ENCODE measurements at regions not wholly inside any gene's neighbourhood (a gene's known extent, or its start where the extent isn't known, plus 50 kb on each side); places are given as distances from the start of the nearest gene placed in this dataset.
A peak's percentile ranks its signal among the peaks of the same experiment; 100 is the strongest.
"Not testable (repeated sequence)": the region's sequence is repeated elsewhere in the genome, so short reads cannot be mapped to it uniquely, and the experiment has no call there.

DNA sequence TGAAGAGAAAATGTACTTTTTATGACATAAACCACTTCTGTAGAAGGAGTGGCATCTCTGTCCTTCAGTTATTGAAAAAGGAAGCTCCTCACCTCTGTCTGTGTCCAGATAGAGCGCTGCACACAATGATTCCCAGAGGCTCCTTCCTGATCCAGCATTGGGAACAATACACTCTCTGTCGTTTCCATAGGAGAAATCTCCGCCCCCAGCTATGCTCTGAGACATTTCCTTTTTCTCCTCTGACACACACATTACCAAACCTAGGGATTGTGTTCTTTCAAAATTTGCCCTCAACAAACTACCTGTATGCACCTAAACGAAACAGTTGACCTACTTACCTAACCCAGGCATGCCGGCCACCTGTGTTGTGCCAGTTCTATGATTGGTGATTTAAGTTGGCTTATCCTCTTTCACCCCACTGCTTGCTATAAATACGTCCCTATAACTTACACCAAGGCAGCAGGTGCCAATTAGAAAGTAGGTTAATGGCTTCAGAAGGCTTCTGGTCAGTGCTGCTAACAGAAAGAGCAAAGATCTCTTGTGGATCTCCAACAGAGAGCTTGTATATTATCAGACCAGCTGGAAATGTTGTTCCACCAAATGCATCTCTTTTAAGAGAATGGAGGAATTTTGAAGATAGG lies 140.1 kb upstream of the JCAD start:
- no peak for DNase-seq (ENCODE audit: low read depth in 2 of 3, low spot score in 2 of 3)

DNA sequence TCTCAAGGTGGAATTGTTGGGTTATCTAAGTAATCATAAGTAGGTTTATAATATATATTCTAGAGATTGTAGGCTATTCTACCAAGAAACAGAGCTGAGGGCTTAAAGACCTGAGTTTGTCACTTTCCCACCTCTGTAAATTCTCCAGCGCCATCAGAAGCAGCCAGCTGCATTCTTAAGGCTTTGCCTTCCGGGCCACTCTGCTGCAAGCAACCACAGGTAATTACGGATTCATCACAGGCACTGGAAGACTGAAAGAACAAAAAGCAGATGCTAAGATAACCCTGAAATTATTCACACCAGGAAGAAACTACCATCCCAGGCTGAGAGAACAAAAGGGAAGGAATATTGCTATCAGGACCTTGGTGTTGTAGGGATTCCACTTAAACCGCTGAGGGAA lies 137.8 kb upstream of the JCAD start:
- DNase-seq (ENCODE audit: low read depth in 2 of 3, low spot score in 2 of 3) = no peak

DNA sequence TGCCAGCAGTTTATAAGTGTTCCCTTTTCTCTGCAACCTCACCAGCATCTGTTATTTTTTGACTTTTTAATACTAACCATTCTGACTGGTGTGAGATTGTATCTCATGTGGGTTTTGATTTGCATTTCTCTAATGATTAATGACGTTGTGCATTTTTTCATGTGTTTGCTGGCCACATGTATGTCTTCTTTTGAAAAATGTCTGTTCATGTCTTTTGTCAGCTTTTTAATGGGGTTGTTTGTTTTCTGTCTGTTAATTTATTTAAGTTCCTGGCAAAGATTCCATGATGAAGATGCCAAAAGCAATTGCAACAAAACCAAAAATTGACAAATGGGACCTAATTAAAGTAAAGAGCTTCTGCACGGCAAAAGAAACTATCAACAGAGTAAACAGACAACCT lies 137.2 kb upstream of the JCAD start:
- not testable (repeated sequence) for DNase-seq (ENCODE audit: low read depth in 2 of 3, low spot score in 2 of 3)

DNA sequence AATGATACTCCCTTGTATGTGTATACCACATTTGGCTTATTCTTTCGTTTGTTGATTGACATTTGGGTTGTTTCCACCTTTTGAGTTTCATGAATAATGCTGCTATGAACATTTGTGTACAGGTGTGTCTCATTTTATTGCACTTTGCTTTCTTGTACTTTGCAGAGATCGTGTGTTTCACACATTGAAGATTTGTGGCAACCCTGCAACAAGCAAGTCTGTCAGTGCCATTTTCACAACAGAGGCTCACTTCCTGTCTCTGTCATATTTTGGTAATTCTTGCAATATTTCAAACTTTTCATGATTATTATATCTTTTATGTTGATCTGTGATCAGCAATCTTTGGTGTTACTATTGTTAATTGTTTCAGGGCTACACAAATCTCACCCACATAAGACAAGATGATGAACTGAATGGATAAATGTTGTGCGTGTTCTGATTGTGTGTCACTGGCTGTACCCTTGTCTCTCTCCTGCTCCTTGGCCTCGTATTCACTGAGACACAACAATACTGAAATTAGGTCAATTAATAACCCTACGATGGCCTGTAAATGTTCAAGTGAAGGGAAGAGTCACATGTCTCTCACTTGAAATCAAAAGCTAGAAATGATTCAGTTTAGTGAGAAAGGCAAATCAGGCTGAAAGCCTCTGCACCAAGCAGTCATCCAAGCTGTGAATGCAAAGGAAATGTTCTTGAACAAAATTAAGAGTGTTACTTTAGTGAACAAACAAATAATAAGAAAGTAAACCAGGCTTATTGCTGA lies 133.6 kb upstream of the JCAD start:
- DNase-seq (ENCODE audit: low read depth in 2 of 3, low spot score in 2 of 3) = no peak

DNA sequence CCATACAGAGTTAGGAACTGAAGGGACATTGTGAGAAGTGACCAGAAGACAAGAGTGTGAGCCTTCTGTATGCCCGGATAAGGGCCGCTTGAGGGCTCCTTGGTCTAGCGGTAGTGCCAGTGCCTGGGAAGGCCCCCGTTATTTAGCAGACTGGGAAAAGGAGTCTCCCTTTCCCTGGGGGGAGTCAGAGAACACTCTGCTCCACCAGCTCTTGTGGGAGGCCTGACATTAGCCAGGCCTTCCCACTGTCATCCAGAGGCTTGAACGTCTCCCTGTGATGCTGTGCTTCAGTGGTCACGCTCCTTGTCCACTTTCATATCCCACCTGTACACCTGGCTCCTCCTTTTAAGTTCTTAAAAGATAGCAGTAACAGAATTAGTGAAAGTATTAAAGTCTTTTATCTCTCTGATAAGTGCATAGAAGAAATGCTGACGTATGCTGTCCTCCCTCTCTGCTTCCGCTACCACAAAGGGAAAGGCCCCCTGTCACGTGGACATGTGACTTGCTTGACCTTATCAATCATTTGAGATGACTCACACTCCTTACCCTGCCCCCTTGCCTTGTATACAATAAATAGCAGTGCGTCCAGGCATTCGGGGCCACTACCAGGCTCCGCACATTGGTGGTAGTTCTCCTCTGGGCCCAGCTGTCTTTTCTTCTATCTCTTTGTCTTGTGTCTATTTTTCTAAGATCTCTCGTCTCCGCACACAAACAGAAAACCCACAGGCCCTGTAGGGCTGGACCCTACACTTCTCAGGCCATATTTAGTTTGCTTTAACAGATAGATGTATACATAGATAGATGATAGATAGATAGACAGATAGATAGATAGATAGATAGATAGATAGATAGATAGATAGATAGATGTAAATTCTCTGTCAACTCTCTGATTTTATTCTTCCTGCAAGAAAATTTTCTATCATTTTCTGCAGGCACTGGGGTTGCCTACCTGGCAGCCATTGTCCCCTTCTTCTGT lies 131.5 kb upstream of the JCAD start:
- DNase-seq (ENCODE audit: low read depth in 2 of 3, low spot score in 2 of 3) = peak in 2 of 3 donors; percentile 18 to 26

DNA sequence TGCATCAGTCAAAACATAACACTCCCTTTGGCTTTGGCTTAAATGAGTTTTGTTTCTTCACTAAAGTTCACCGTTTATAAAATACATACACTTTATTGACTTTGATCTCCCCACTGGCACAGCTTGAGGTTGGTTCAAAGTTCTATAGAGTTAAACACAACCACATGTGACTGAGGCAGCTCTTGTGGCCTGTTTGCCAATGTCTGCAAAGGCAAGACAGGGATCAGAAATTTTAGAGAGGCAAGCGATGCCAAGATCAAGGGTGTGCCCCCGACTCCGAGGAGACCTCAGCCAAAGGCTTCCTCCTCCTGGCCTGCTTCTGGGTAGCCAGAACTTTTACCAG lies 129.8 kb upstream of the JCAD start:
- DNase-seq (ENCODE audit: low read depth in 2 of 3, low spot score in 2 of 3) = no peak

DNA sequence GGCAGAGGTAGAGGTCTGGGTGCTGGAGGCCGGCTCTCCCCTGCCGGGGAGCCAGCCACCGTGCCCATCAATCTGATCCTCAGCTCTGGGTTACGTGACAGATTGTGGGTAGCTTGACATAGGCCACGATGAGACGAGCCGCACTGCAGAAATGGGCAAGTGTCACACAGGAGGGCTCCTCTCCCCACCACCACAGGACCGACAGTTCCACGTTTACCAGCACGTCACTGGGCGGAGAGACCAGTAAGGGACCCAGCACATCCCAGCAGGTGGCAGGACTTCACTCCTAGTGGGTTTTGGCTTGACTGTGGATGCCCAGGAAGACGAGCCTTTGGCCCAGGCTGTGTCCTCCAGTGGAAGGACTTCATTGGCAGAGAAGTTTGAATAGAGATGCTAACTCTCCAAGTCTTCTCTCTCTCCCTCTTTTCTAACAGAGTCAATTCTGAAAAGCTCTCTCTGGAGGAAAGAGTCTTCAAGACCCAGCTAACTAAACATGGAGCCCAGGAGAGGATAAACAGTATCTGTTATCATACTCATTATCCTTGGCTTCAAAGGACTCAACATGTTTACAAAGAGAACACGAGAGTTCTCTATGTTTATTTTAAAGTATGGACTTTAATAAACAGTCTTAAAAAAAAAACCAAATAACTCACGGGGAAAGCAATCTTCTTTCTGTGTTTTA lies 129.3 kb upstream of the JCAD start:
- DNase-seq (ENCODE audit: low read depth in 2 of 3, low spot score in 2 of 3) = no peak

DNA sequence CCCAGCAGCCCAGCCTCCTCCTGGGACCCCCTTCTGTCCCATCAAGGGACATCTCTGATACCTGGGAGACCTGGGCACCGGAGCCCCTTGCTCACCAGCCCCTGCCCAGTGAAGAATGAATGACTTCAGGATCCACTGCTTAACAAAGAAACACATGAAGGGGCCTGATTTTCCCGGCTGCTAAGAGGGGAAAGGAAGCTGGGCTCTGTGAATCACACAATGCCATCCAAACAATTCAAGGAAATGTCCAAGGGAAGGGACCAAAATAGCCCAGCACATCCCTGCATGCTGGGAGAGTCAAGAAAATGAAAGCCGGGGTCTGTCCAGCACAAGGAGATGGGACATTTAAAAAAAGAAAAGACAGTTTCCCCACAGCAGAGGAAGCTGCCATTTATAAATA lies 128.7 kb upstream of the JCAD start:
- no peak for DNase-seq (ENCODE audit: low read depth in 2 of 3, low spot score in 2 of 3)

DNA sequence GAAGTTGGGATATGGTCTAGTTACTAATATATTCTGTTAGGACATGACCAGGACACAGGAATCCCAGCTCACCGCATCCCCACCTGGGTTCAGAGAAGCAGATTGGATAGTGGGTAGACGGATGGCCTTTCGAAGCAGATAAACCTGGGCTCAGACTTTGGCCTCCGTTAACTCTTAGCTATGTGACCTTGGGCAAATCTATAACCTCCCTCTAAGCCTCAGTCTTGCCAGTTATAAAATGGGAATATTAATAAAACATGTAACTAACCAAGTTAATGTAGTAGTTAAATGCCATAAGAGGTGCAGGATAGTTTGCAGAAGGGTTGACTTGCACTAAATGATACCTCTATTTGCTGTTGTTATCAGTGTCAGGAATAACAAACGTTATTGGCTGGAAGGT lies 127.6 kb upstream of the JCAD start:
- DNase-seq (ENCODE audit: low read depth in 2 of 3, low spot score in 2 of 3) = no peak

DNA sequence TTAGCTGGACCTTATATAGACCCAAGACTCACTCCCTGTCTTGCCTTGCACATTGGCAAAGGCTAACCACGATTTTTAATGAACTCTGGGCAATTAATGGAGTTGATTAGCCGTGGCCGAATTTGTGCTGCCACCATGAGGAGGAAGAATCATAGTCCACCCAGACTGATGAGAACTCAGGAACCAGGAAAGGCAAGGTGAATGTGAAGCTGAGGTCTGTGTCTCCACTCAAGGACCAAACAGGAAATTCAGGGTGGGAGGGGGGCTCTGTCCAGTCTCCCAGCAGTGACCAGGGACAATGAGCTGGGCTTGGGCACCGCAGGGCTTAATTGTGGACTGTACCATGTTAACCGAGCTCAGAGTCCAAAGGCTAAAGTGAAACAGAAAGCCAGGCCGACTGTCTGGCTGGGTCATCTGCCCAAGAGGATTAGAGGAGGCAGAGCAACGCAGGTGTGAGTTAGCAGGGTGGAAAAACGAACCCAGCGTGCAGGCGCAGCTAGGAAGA lies 127.0 kb upstream of the JCAD start:
- DNase-seq (ENCODE audit: low read depth in 2 of 3, low spot score in 2 of 3) = peak in 1 of 3 donors; percentile 22

DNA sequence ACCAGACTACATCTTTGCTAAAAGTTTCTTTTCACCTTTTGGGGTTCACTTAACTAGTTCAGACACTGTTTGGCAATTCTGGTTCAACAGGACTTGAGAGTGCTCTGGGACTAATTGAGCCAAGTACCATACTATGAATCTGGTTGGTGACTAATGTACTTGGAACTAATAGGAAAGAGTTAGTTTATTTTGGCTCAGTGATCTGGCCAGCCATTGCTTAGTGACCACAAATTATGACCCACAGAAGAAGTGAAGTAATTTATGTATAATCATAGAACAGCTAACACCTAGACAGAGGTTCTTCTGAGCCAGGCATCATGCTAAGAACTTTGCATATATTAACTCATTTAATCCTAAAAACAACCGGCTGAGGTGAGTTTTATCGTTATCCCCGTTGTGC lies 126.5 kb upstream of the JCAD start:
- DNase-seq (ENCODE audit: low read depth in 2 of 3, low spot score in 2 of 3) = no peak

DNA sequence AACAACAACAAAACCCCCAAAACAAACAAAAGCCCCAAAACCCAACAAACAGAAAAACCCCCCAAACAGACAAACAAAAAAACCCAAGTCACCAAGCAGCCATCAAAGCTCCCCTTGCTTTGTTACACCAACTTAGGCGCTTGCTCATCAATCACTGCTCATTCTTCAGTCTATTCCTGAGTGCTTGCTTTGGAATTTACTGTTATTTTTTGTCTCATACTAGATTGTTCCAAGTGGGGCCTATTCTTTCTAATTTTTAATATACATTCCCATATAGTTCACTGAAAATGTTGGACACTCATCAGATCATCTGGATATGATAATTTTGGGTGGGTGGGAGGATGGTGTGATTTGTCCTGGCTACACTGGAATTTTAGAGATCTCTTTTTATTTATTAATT lies 126.0 kb upstream of the JCAD start:
- no peak for DNase-seq (ENCODE audit: low read depth in 2 of 3, low spot score in 2 of 3)

DNA sequence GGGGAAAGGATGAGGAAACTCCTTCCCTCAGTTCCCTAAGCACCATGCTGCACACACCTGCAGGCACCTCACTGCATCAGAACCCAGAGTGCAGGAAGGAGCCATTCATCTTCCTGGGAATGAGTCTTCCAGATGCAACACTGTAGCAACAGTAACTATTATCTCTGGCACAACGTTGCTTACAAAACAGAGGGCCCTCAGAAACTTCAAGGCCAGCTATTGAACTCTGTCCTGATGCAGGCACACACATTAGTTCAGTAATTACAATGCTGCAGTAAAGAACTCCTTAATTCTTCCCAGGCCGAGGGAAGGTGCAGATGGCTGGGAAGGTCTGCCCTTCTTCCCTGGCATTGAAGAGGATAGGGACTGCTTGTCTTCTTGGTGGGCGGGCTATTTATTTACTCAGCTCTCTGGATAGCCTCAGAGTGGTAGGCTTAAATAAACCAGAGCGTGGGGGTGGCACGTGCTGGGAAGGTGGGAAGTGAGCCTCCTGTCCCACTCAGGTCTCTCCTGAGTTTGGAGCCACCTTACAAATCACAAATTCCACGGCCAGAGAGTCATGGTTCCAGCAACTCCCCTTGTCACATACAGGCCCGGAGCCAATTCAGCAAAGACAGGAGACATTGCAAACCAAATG lies 125.1 kb upstream of the JCAD start:
- DNase-seq (ENCODE audit: low read depth in 2 of 3, low spot score in 2 of 3) = no peak

DNA sequence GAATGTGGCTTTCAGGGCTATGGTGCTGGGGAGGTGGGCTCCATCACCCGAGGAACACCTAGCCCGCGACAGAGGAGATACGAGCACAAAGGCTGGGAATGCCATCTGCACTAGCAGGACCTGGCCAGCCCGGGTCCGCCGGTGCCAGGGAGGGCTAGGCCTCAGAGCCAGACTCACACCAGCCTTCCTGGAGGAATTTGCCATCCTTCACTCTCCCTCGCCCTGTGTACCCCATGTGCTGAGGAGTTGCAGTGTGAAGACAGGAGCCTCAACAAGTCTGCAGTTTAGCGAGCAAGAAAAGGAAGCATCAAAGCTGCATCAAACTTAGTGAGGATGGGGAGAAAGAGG lies 123.6 kb upstream of the JCAD start:
- DNase-seq (ENCODE audit: low read depth in 2 of 3, low spot score in 2 of 3) = no peak

DNA sequence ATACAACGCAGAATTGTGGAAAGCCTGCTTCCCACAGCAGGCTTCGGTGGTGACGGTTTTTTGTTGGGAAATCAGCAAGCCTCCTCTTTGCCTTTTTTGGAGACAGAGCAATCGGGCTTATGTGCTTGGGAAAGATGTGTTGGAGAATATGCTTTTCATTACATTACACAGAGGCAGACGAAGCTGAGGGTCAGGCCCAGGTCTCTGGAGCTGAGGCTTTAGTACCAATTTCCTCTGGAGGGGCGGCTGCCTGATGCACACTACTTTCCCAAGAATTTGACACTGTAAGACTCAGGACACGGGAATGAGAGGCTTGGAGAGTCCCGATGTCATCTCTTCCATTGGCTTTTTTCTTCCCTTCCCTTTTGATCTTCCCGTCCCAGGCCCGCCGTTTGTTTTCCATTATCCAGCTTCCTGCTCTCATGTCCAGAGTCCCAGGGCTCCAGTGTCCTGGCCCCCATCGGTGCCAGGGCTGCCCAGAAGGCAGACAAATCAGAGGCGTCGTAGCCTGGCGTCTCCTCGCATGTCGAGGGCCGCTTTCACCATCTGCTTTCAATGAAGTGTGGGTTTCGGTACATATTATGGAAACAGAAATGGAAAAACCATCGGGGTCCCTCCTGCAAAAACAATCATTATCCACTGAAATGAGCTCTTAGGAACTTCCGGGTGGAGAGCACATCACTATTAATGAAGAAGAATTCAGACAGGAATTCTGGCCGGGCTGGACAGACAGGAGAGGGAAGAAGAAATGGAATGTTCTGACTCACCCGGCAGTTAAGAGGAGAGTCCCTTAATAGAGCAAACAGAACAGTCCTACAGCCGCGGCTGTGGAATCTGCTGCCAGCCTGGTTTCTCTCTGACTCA lies 123.0 kb upstream of the JCAD start:
- DNase-seq (ENCODE audit: low read depth in 2 of 3, low spot score in 2 of 3) = no peak

DNA sequence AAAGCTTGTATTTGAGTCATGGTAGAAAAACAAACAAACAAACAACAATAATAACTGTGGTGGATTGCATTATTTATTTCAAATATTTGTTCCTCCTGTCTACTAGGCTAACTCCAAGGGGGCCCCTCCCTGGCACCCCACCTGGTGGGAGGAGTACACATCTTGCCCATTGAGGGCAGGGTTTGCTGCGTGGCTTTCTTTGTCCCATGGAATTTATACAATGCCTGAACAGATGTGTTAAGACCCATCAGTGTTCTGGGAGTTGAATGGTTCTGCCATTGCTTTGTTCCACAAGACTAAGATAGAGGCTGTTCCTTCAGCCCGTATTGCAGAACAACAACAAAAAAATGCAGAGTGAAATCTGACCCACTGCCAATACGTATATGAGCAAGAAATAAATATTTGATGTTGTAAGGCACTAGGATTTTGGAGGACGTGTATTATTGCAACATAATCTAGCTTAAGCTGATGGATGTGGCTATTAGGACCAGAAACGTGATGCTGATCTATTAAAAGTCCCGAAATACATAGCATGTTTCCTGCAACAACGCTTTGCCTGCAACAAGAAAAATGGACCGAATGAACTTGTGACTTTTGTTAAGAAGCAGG lies 119.1 kb upstream of the JCAD start:
- no peak for DNase-seq (ENCODE audit: low read depth in 2 of 3, low spot score in 2 of 3)

DNA sequence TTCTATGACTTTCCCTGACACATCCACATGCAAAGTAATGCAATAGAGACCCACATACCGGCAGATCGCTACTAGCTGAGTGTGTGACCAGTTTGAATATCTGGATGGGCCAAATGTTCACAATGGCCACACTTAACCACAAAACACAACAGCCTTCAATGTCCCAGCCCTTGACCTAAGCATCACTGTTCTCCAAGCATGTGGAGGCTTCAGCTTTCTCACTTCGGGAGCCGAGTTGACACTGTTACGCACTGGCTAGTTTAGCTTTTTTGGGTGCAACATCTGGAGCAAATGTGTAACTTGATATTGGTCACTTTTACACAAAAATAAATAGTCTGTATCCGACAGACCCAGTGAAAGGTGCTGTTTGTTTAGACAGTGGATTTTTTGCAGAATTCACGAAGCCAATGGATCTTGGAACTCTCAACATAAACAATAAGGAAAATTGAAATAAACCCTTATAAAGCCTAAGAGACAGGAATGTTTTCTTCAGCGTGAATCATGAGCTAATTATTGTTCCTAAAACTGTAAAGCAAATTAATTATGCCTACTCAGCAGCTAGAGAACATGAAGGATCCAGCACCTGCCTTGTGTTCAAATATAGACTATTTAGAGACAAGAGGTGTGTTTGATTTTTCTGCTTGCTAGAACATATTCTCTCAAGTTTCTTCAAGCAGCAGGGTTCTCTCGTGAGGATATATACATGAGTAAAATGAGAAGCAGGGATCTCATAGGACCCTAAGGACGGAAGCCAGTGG lies 117.6 kb upstream of the JCAD start:
- DNase-seq (ENCODE audit: low read depth in 2 of 3, low spot score in 2 of 3) = no peak

DNA sequence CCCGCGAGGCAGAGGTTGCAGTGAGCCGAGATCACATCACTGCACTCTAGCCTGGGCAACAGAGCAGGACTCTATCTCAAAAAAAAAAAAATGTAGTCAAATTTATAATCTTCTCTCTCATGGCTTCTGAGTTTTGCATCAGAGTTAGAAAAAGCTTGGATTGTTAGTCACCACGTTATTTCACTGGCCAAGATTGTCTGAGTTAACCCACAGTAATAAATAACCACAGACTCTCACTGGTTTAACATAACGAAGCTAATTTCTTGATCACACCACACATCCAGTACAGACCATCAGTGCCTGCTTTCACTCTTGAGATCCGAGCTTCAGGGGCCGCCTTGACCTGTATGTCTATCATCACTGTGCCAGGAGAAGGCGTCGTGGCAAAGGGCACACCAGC lies 116.8 kb upstream of the JCAD start:
- no peak for DNase-seq (ENCODE audit: low read depth in 2 of 3, low spot score in 2 of 3)

All from hematopoietic multipotent progenitor cell (in vitro differentiated cells).